GM23248 (cell line): ENCODE measurements at regions not wholly inside any gene's neighbourhood (a gene's known extent, or its start where the extent isn't known, plus 50 kb on each side); places are given as distances from the start of the nearest gene placed in this dataset.

Experiments used
- DNase-seq: peaks from one replicate; pipeline ENCODE4 v3.0.0-alpha.2; 2015
- H2AFZ ChIP-seq: fragments of 200-600 bp; sonication (generic); 2 replicates; pipeline ENCODE4 v1.6.1; 2016; ENCODE audit warnings: antibody characterized with exemption
- H3F3A ChIP-seq: fragments of 200-600 bp; sonication (generic); 2 replicates; pipeline ENCODE4 v1.6.1; 2016; ENCODE audit warnings: mild to moderate bottlenecking, antibody characterized with exemption, mixed run types; ENCODE audit not compliant: insufficient read depth
- H3K27ac ChIP-seq: fragments of 200-600 bp; sonication (generic); 2 replicates; pipeline ENCODE4 v1.5.1; 2016; ENCODE audit warnings: mild to moderate bottlenecking
- H3K27me3 ChIP-seq: fragments of 200-600 bp; sonication (generic); replicated peaks from 2 replicates; pipeline ENCODE4 v1.6.1; 2016; ENCODE audit warnings: mild to moderate bottlenecking; ENCODE audit not compliant: insufficient read depth
- H3K36me3 ChIP-seq: fragments of 200-600 bp; sonication (generic); 2 replicates; pipeline ENCODE4 v1.6.1; 2016; ENCODE audit warnings: low read depth, mild to moderate bottlenecking
- H3K4me1 ChIP-seq: fragments of 200-600 bp; sonication (generic); 2 replicates; pipeline ENCODE4 v1.6.1; 2016; ENCODE audit warnings: mild to moderate bottlenecking; ENCODE audit not compliant: insufficient read depth
- H3K4me2 ChIP-seq: fragments of 200-600 bp; sonication (generic); one replicate; pipeline ENCODE4 v1.6.1; 2016; ENCODE audit warnings: mild to moderate bottlenecking; ENCODE audit not compliant: unreplicated experiment
- H3K4me3 ChIP-seq: fragments of 200-600 bp; sonication (generic); 2 replicates; pipeline ENCODE4 v1.5.1; 2016; ENCODE audit warnings: mild to moderate bottlenecking
- H3K79me2 ChIP-seq: fragments of 200-600 bp; sonication (generic); 2 replicates; pipeline ENCODE4 v1.6.1; 2016; ENCODE audit warnings: mild to moderate bottlenecking; ENCODE audit not compliant: insufficient read depth
- H3K9ac ChIP-seq: fragments of 200-600 bp; sonication (generic); 2 replicates; pipeline ENCODE4 v1.6.1; 2016; ENCODE audit warnings: mild to moderate bottlenecking
- H3K9me2 ChIP-seq: fragments of 200-600 bp; sonication (generic); 2 replicates; pipeline ENCODE4 v1.6.1; 2016; ENCODE audit warnings: mixed run types, mild to moderate bottlenecking, moderate library complexity; ENCODE audit not compliant: insufficient read depth
- H3K9me3 ChIP-seq: fragments of 200-600 bp; sonication (generic); one replicate; pipeline ENCODE4 v1.6.1; 2017; ENCODE audit warnings: low read depth
- H4K20me1 ChIP-seq: fragments of 200-600 bp; sonication (generic); 2 replicates; pipeline ENCODE4 v1.6.0; 2016; ENCODE audit not compliant: insufficient read depth
- EZH2 ChIP-seq: fragments of 200-600 bp; sonication (generic); IDR thresholded peaks from 2 replicates; pipeline ENCODE4 v1.6.1; 2018; ENCODE audit warnings: antibody characterized with exemption, mild to moderate bottlenecking; ENCODE audit not compliant: insufficient read depth, poor library complexity, severe bottlenecking
- EZH2phosphoT487 ChIP-seq: fragments of 200-600 bp; sonication (generic); IDR thresholded peaks from 2 replicates; pipeline ENCODE4 v1.6.1; 2018; ENCODE audit warnings: antibody characterized with exemption, moderate library complexity, mild to moderate bottlenecking, low read depth; ENCODE audit not compliant: insufficient read depth
- WGBS, 2 experiments: methylation state at CpG; one replicate each; pipeline ENCODE4 v1.1.6; 2015 to 2017; ENCODE audit warnings: low lambda C conversion rate in 2 of 2, low coverage in 1 of 2; ENCODE audit errors: missing lambda C conversion rate in 2 of 2; 5-methylcytosine and 5-hydroxymethylcytosine counted together
- in situ Hi-C: fragments of 300-500 bp; cut with MboI; formaldehyde crosslinking; loops from 2 replicates; pipeline ENCODE4 v1.15.0; 2020

DNA sequence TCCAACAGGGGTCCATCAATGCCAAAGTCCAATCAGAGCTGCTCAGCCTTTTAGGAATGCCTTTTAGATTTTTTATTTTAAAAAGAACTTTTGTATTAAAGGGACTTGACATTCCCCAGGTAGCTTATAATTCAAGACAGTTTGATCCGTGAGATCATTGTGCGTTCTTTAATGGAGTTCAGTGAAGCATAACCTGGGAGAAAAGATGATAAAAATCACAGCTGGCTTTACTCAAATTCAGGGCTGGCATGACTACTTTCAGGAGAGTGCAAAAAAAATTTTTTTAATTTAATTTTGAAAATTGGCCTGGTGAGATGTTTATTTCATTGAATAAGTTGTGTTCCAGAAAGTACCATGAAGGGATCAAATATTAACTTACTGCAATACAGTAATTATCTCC lies 118.2 kb downstream of the VCX2 start:
- no peaks in the 10 kb centered on the region for H4K20me1 ChIP-seq
- H3K4me2 ChIP-seq: no peak overlapping the region
- H3K36me3 ChIP-seq: no peaks in the 10 kb centered on the region
- DNase-seq: no peak
- H3K9ac ChIP-seq: no peak overlapping the region
- no peaks in the 10 kb centered on the region for H3F3A ChIP-seq
- no peaks in the 10 kb centered on the region for H3K4me1 ChIP-seq
- H3K79me2 ChIP-seq: no peaks in the 10 kb centered on the region
- H3K9me2 ChIP-seq: no peaks in the 10 kb centered on the region
- 3 to 6% methylated on average over 2 of the region's 2 CpGs for WGBS, 2 experiments
- no peak overlapping the region for H3K4me3 ChIP-seq
- no peak overlapping the region for H3K27ac ChIP-seq
- TF ChIP-seq EZH2phosphoT487 (no peak), EZH2 (no peak)
- H3K27me3 ChIP-seq: no peaks in the 10 kb centered on the region
- H2AFZ ChIP-seq: no peak overlapping the region
- H3K9me3 ChIP-seq: no peaks in the 10 kb centered on the region
- in situ Hi-C loops: no loop called here

DNA sequence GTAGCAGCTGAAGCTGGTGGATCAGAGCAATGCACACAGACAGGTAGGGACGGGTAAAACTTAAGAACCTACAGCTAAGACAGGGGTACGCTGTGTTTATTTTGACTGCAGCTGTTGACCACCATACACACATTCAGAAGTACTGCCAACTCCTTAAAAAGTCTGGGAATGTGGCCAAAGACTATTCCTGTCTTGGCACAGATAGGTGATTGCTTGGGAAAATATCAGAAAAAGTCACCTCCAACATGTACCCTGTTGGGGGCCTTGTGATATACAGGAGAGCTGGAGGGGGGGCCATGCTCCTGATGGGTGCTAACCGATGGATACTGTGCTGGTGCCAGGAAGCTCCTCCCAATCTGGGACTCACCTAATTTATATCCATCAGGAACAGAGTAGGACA lies 121.2 kb downstream of the VCX2 start:
- Histone ChIP-seq H3K79me2 (no peaks in the 10 kb centered on the region), H3K9ac (no peak overlapping the region), H3K4me1 (no peaks in the 10 kb centered on the region), H3K27ac (no peak overlapping the region), H3K36me3 (no peaks in the 10 kb centered on the region), H3F3A (no peaks in the 10 kb centered on the region), H4K20me1 (no peaks in the 10 kb centered on the region), H3K9me2 (no peaks in the 10 kb centered on the region), H3K27me3 (no peaks in the 10 kb centered on the region), H3K4me3 (no peak overlapping the region), H2AFZ (no peak overlapping the region), H3K9me3 (no peaks in the 10 kb centered on the region), H3K4me2 (no peak overlapping the region)
- TF ChIP-seq EZH2 (no peak), EZH2phosphoT487 (no peak)
- in situ Hi-C loops: no loop called here
- 16 to 27% methylated on average over 3 of the region's 3 CpGs for WGBS, 2 experiments
- no peak for DNase-seq

DNA sequence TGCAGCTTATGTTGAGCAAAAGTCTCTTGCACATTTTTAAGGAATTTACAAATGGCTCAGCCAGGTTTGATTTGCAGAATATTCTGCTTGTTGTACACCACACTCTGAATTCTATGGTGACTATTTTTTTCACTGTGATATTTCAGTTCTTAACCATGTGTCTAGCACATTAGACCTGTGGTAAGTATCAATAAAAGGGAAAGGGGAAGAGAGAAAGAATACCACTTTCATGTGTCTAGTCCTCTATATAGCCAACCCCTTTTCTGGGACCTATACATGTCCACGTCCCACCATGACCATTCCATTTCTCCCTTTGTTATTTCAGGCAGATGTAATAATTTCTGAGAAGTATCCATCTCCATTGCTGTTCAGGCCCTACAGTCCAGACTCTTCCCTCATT lies 121.3 kb upstream of the PNPLA4 start:
- no peak overlapping the region for H2AFZ ChIP-seq
- H4K20me1 ChIP-seq: no peaks in the 10 kb centered on the region
- no peak overlapping the region for H3K4me3 ChIP-seq
- DNase-seq: no peak
- H3F3A ChIP-seq: no peaks in the 10 kb centered on the region
- no peaks in the 10 kb centered on the region for H3K36me3 ChIP-seq
- H3K9me2 ChIP-seq: no peaks in the 10 kb centered on the region
- in situ Hi-C loops: no loop called here
- no peaks in the 10 kb centered on the region for H3K9me3 ChIP-seq
- H3K4me1 ChIP-seq: no peaks in the 10 kb centered on the region
- TF ChIP-seq EZH2 (no peak), EZH2phosphoT487 (no peak)
- H3K9ac ChIP-seq: no peak overlapping the region
- H3K27ac ChIP-seq: no peak overlapping the region
- no peak overlapping the region for H3K4me2 ChIP-seq
- no peaks in the 10 kb centered on the region for H3K27me3 ChIP-seq
- H3K79me2 ChIP-seq: no peaks in the 10 kb centered on the region
- WGBS, 2 experiments: 0 to 11% methylated on average over 1 of the region's 1 CpG

DNA sequence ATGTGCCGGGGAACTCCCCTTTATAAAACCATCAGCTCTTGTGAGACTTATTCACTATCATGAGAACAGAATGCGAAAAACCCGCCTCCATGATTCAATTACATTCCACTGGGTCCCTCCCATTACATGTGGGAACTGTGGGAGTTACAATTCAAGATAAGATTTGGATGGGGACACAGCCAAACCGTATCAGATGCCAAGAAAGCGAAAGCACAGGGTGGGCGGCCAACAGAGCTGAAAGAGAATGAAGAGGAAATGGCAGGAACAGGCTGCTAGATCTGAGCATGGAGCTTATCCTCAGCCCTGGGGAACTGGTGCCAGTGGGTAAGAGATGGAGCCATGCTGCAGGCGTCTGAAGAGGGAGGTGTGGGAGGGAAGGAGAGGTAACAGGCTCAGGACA lies 117.7 kb upstream of the PNPLA4 start:
- no peaks in the 10 kb centered on the region for H3K27me3 ChIP-seq
- no peak for DNase-seq
- 23 to 35% methylated on average over 7 of the region's 7 CpGs for WGBS, 2 experiments
- H3K36me3 ChIP-seq: no peaks in the 10 kb centered on the region
- H3K79me2 ChIP-seq: no peaks in the 10 kb centered on the region
- no peak overlapping the region for H3K27ac ChIP-seq
- no peaks in the 10 kb centered on the region for H3F3A ChIP-seq
- TF ChIP-seq EZH2phosphoT487 (no peak), EZH2 (no peak)
- no peaks in the 10 kb centered on the region for H3K4me1 ChIP-seq
- H2AFZ ChIP-seq: no peak overlapping the region
- no peak overlapping the region for H3K9ac ChIP-seq
- H3K9me3 ChIP-seq: no peaks in the 10 kb centered on the region
- in situ Hi-C loops: no loop called here
- no peak overlapping the region for H3K4me3 ChIP-seq
- H3K9me2 ChIP-seq: no peaks in the 10 kb centered on the region
- H3K4me2 ChIP-seq: no peak overlapping the region
- no peaks in the 10 kb centered on the region for H4K20me1 ChIP-seq

DNA sequence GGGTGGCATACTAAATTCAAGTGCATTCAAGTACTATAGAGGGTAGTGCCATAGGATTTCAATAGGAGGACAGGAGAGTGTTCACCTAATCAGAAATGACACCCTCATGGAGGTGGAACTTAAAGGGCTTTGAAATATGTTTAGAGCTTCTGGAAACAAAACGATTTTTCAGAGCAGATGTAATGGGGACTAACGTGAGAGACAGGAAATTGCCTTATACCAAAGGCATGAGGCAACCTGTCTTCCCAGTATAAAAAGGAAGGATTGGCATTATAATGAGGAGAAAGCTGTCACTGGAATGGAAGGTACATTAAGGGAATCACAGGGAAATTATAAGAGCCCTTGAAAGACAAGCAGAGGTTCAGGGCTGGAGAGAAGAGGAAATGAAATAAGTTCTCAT lies 116.3 kb upstream of the PNPLA4 start:
- Histone ChIP-seq H3K4me2 (no peak overlapping the region), H3K9ac (no peak overlapping the region), H3K4me1 (no peaks in the 10 kb centered on the region), H3K79me2 (no peaks in the 10 kb centered on the region), H3K4me3 (no peak overlapping the region), H3F3A (no peaks in the 10 kb centered on the region), H3K27ac (no peak overlapping the region), H3K27me3 (no peaks in the 10 kb centered on the region), H4K20me1 (no peaks in the 10 kb centered on the region), H2AFZ (no peak overlapping the region), H3K9me3 (no peaks in the 10 kb centered on the region), H3K36me3 (no peaks in the 10 kb centered on the region), H3K9me2 (no peaks in the 10 kb centered on the region)
- no peak for DNase-seq
- no peak for TF ChIP-seq EZH2
- no peak for TF ChIP-seq EZH2phosphoT487
- in situ Hi-C loops: no loop called here
- WGBS, 2 experiments: 0% methylated on average over 1 to 2 of the region's 2 CpGs
